A549 (cell line): ENCODE measurements at regions not wholly inside any gene's neighbourhood (a gene's known extent, or its start where the extent isn't known, plus 50 kb on each side); places are given as distances from the start of the nearest gene placed in this dataset.

Source experiments
- ATAC-seq, 2 experiments: fragments of 200-7000 bp in 1 of 2; fragments of >200 bp in 1 of 2; cut with Nextera tagmentation in 1 of 2; cut with Tn5 transposase in 1 of 2; 3 replicates each; pipeline versions ENCODE4 v1.8.0 to v1.9.1; 2018 to 2020; ENCODE audit warnings: mild to moderate bottlenecking in 1 of 2, moderate library complexity in 1 of 2
- CTCF ChIA-PET: fragments of 300-600 bp; sonication (Branson Sonifier 250); formaldehyde crosslinking; extraction: SDS; loops from one replicate; lab custom pipeline; 2021; ENCODE audit warnings: antibody characterized with exemption, inconsistent platforms; lab: Yijun Ruan, JAX
- POLR2A ChIA-PET: fragments of 350-600 bp; formaldehyde crosslinking; extraction: SDS; loops from one replicate; lab custom pipeline; 2021; ENCODE audit warnings: antibody characterized with exemption, inconsistent platforms; lab: Yijun Ruan, JAX
- DNase-seq, 2 experiments: peaks; one replicate each; pipeline versions ENCODE4 v3.0.0 to v3.0.0-alpha.2; 2011 to 2016; ENCODE audit warnings: low read depth in 1 of 2, low spot score in 1 of 2
- FAIRE-seq: peaks from 2 replicates; lab custom pipeline; 2011; peaks lifted over from hg19 to GRCh38; lab: Jason Lieb, UNC
- H3K27ac ChIP-seq, 2 experiments: fragments of >200 bp; sonication (Bioruptor Twin); formaldehyde crosslinking; 3 replicates each; pipeline ENCODE4 v1.5.1; 2016 to 2017
- H3K4me1 ChIP-seq: fragments of >200 bp; sonication (Bioruptor Twin); formaldehyde crosslinking; 3 replicates; pipeline ENCODE4 v1.6.1; 2016
- H3K4me2 ChIP-seq: fragments of >200 bp; sonication (Bioruptor Twin); formaldehyde crosslinking; 3 replicates; pipeline ENCODE4 v1.6.1; 2016
- H3K4me3 ChIP-seq: fragments of >200 bp; sonication (Bioruptor Twin); formaldehyde crosslinking; 3 replicates; pipeline ENCODE4 v1.5.1; 2016
- H3K9me3 ChIP-seq: fragments of >200 bp; sonication (Bioruptor Twin); formaldehyde crosslinking; 3 replicates; pipeline ENCODE4 v1.6.1; 2016
- BHLHE40 ChIP-seq: IDR thresholded peaks from 2 replicates; pipeline ENCODE4 v1.6.1; 2012; ENCODE audit warnings: low read depth, low read length, inconsistent platforms
- CBX2 ChIP-seq: fragments of 200-600 bp; sonication (generic); IDR thresholded peaks from 2 replicates; pipeline ENCODE4 v1.6.1; 2016; ENCODE audit warnings: low read depth, mild to moderate bottlenecking, borderline replicate concordance
- CEBPB ChIP-seq, 2 experiments: fragments of >200 bp in 1 of 2; sonication (Bioruptor Twin) in 1 of 2; formaldehyde crosslinking in 1 of 2; IDR thresholded peaks; 2 replicates each; pipeline ENCODE4 v1.6.1; 2012 to 2016
- CHD2 ChIP-seq: fragments of 150-350 bp; IDR thresholded peaks from 2 replicates; pipeline ENCODE4 v1.6.1; 2014; ENCODE audit warnings: low read length; ENCODE audit not compliant: partially characterized antibody
- EP300 ChIP-seq, 2 experiments: fragments of >200 bp; sonication (Bioruptor Twin); formaldehyde crosslinking; IDR thresholded peaks; 2 replicates in 1 of 2; 3 replicates in 1 of 2; pipeline ENCODE4 v1.6.1; 2016 to 2017
- FOSB ChIP-seq: fragments of 250-450 bp; sonication (Bioruptor Pico); IDR thresholded peaks from 2 replicates; pipeline ENCODE4 v1.5.0; 2020; ENCODE audit warnings: mild to moderate bottlenecking, moderate library complexity
- FOSL2 ChIP-seq, 2 experiments: fragments of 450-650 bp in 1 of 2; fragments of >200 bp in 1 of 2; sonication (Bioruptor Twin) in 1 of 2; formaldehyde crosslinking; IDR thresholded peaks; 2 replicates each; pipeline versions ENCODE4 v1.5.0 to v1.6.1; 2016 to 2020; ENCODE audit warnings: mild to moderate bottlenecking in 1 of 2, moderate library complexity in 1 of 2
- HEYL ChIP-seq: fragments of 250-450 bp; sonication (Bioruptor Pico); IDR thresholded peaks from 2 replicates; pipeline ENCODE4 v1.8.0; 2021; ENCODE audit warnings: mild to moderate bottlenecking, moderate library complexity
- HOXB13 ChIP-seq: fragments of 250-450 bp; sonication (Bioruptor Pico); IDR thresholded peaks from 2 replicates; pipeline ENCODE4 v1.5.0; 2020; ENCODE audit warnings: low read depth, mild to moderate bottlenecking, moderate library complexity
- KDM5A ChIP-seq: fragments of 200-600 bp; sonication (generic); IDR thresholded peaks from 2 replicates; pipeline ENCODE4 v1.6.1; 2016; ENCODE audit warnings: antibody characterized with exemption, mild to moderate bottlenecking
- MAZ ChIP-seq: fragments of 150-350 bp; IDR thresholded peaks from 2 replicates; pipeline ENCODE4 v1.6.1; 2014; ENCODE audit warnings: antibody characterized with exemption, low read depth, low read length, borderline replicate concordance
- NFE2L2 ChIP-seq: fragments of 150-350 bp; conservative IDR thresholded peaks from 2 replicates; pipeline ENCODE4 v1.6.1; 2014; ENCODE audit warnings: low read length
- NPAS2 ChIP-seq: fragments of 250-450 bp; sonication (Bioruptor Pico); IDR thresholded peaks from 2 replicates; pipeline ENCODE4 v1.8.0; 2022; ENCODE audit warnings: mild to moderate bottlenecking, moderate library complexity, borderline replicate concordance
- NR3C1 ChIP-seq: fragments of >200 bp; sonication (Bioruptor Twin); formaldehyde crosslinking; IDR thresholded peaks from 3 replicates; pipeline ENCODE4 v1.6.1; 2017
- PHF8 ChIP-seq: fragments of 200-600 bp; sonication (generic); IDR thresholded peaks from 2 replicates; pipeline ENCODE4 v1.6.1; 2016; ENCODE audit warnings: low read depth, mild to moderate bottlenecking, antibody characterized with exemption, moderate library complexity, borderline replicate concordance
- RAD21 ChIP-seq, 2 experiments: fragments of >200 bp in 1 of 2; sonication (Bioruptor Twin) in 1 of 2; formaldehyde crosslinking in 1 of 2; IDR thresholded peaks in 1 of 2; conservative IDR thresholded peaks in 1 of 2; 2 replicates in 1 of 2; 3 replicates in 1 of 2; pipeline ENCODE4 v1.6.1; 2012 to 2018; ENCODE audit warnings: inconsistent platforms in 1 of 2
- RCOR1 ChIP-seq: fragments of 150-350 bp; IDR thresholded peaks from 2 replicates; pipeline ENCODE4 v1.6.1; 2014; ENCODE audit warnings: antibody characterized with exemption, low read length, low read depth
- SREBF2 ChIP-seq: fragments of 450-650 bp; IDR thresholded peaks from 2 replicates; pipeline ENCODE4 v1.6.1; 2014; ENCODE audit warnings: mild to moderate bottlenecking, moderate library complexity
- ZC3H11A ChIP-seq: fragments of 450-650 bp; IDR thresholded peaks from 2 replicates; pipeline ENCODE4 v1.6.1; 2014; ENCODE audit warnings: antibody characterized with exemption, mild to moderate bottlenecking
- ZFP36 ChIP-seq: fragments of 450-650 bp; IDR thresholded peaks from 2 replicates; pipeline ENCODE4 v1.6.1; 2014; ENCODE audit warnings: borderline replicate concordance; ENCODE audit not compliant: partially characterized antibody
- ZNF302 ChIP-seq: fragments of 250-450 bp; sonication (Bioruptor Pico); IDR thresholded peaks from 2 replicates; pipeline ENCODE4 v1.9.0; 2021; ENCODE audit warnings: inconsistent platforms, mild to moderate bottlenecking, moderate library complexity
- WGBS: methylation state at CpG from one replicate; pipeline ENCODE4 v1.1.6; 2017; ENCODE audit errors: missing lambda C conversion rate; 5-methylcytosine and 5-hydroxymethylcytosine counted together
- TF ChIP-seq, protein P1 (sequence below): fragments of >200 bp; sonication (Bioruptor Twin); formaldehyde crosslinking; IDR thresholded peaks from 2 replicates; pipeline ENCODE4 v1.6.1; 2016
- TF ChIP-seq, protein P2 (sequence below): IDR thresholded peaks from 2 replicates; pipeline ENCODE4 v1.6.1; 2012
- TF ChIP-seq, protein P3 (sequence below): fragments of >200 bp; sonication (Bioruptor Twin); formaldehyde crosslinking; IDR thresholded peaks from 3 replicates; pipeline ENCODE4 v1.6.1; 2016
- TF ChIP-seq, protein P4 (sequence below): fragments of 250-450 bp; sonication (Bioruptor Pico); IDR thresholded peaks from 2 replicates; pipeline ENCODE4 v1.5.0; 2021; ENCODE audit warnings: mild to moderate bottlenecking, moderate library complexity, borderline replicate concordance

- H3K4me1 ChIP-seq: no peaks in the 10 kb centered on the region
- no peak overlapping the region for H3K27ac ChIP-seq
- H3K4me3 ChIP-seq: no peak overlapping the region
- no peaks in the 10 kb centered on the region for H3K9me3 ChIP-seq
- ChIA-PET CTCF (no interaction called here), POLR2A (no interaction called here)
- no peak for TF ChIP-seq CBX2
- no peak for TF ChIP-seq RCOR1
- TF ChIP-seq BHLHE40: no peak
- no peak for TF ChIP-seq FOSL2 (IDR thresholded peaks at IDR 0.05)
- no peak for TF ChIP-seq FOSL2 (CRISPR knock-in tag; IDR thresholded peaks at IDR 0.05)
- no peak for TF ChIP-seq SREBF2
- TF ChIP-seq, protein P1, sequence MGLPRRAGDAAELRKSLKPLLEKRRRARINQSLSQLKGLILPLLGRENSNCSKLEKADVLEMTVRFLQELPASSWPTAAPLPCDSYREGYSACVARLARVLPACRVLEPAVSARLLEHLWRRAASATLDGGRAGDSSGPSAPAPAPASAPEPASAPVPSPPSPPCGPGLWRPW: no peak
- TF ChIP-seq RAD21 (conservative IDR thresholded peaks at IDR 0.05 in 1 of 2, IDR thresholded peaks at IDR 0.05 in 1 of 2): no peak
- no peak for TF ChIP-seq PHF8
- peak in 1 of 2 experiments; percentile 28; a peak in 1 of 6 replicates for ATAC-seq
- DNase-seq: no peak
- H3K4me2 ChIP-seq: no peak overlapping the region
- 5% methylated on average over 1 of the region's 1 CpG for WGBS
- no peak for FAIRE-seq
Observed at GRCh38 chr2:146481629-146482028, 1363.2 kb upstream of the ACVR2A start.

GRCh38 chr2:146477383-146477782, 1367.4 kb upstream of the ACVR2A start:
- FAIRE-seq: no peak
- no peak overlapping the region for H3K4me2 ChIP-seq
- 42% methylated on average over 5 of the region's 5 CpGs for WGBS
- TF ChIP-seq SREBF2 (no peak), PHF8 (no peak), EP300 (IDR thresholded peaks at IDR 0.05) (no peak), ZC3H11A (no peak), HOXB13 (CRISPR knock-in tag) (no peak), CHD2 (no peak), MAZ (no peak), ZNF302 (no peak), KDM5A (no peak), NPAS2 (no peak), HEYL (no peak), NR3C1 (no peak)
- TF ChIP-seq, protein P2, sequence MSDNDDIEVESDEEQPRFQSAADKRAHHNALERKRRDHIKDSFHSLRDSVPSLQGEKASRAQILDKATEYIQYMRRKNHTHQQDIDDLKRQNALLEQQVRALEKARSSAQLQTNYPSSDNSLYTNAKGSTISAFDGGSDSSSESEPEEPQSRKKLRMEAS: no peak
- TF ChIP-seq, protein P3, sequence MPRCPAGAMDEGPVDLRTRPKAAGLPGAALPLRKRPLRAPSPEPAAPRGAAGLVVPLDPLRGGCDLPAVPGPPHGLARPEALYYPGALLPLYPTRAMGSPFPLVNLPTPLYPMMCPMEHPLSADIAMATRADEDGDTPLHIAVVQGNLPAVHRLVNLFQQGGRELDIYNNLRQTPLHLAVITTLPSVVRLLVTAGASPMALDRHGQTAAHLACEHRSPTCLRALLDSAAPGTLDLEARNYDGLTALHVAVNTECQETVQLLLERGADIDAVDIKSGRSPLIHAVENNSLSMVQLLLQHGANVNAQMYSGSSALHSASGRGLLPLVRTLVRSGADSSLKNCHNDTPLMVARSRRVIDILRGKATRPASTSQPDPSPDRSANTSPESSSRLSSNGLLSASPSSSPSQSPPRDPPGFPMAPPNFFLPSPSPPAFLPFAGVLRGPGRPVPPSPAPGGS: no peak
- H3K27ac ChIP-seq: no peak overlapping the region
- H3K4me3 ChIP-seq: no peak overlapping the region
- H3K4me1 ChIP-seq: no peaks in the 10 kb centered on the region
- ChIA-PET POLR2A (no interaction called here), CTCF (no interaction called here)
- no peak for ATAC-seq
- no peaks in the 10 kb centered on the region for H3K9me3 ChIP-seq
- no peak for DNase-seq

- CTCF ChIA-PET: no interaction called here
- Histone ChIP-seq H3K4me3 (no peak overlapping the region), H3K4me1 (no peaks in the 10 kb centered on the region), H3K9me3 (no peaks in the 10 kb centered on the region)
- TF ChIP-seq FOSB (no peak), CEBPB (IDR thresholded peaks at IDR 0.05) (no peak), ZFP36 (no peak), RAD21 (conservative IDR thresholded peaks at IDR 0.05 in 1 of 2, IDR thresholded peaks at IDR 0.05 in 1 of 2) (no peak), NFE2L2 (no peak)
- TF ChIP-seq, protein P4, sequence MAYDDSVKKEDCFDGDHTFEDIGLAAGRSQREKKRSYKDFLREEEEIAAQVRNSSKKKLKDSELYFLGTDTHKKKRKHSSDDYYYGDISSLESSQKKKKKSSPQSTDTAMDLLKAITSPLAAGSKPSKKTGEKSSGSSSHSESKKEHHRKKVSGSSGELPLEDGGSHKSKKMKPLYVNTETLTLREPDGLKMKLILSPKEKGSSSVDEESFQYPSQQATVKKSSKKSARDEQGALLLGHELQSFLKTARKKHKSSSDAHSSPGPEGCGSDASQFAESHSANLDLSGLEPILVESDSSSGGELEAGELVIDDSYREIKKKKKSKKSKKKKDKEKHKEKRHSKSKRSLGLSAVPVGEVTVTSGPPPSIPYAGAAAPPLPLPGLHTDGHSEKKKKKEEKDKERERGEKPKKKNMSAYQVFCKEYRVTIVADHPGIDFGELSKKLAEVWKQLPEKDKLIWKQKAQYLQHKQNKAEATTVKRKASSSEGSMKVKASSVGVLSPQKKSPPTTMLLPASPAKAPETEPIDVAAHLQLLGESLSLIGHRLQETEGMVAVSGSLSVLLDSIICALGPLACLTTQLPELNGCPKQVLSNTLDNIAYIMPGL (CRISPR knock-in tag): no peak
- TF ChIP-seq, all 56 proteins: peak for 0
- POLR2A ChIA-PET: no interaction called here
- WGBS: 62% methylated on average over 3 of the region's 3 CpGs
- FAIRE-seq: no peak
- no peak for ATAC-seq
- no peak for DNase-seq
- Histone ChIP-seq H3K27ac (no peak overlapping the region), H3K4me2 (no peak overlapping the region)
Observed at GRCh38 chr2:146468578-146468977, 1376.3 kb upstream of the ACVR2A start.
